Hepatocyte (in vitro differentiated cells): ENCODE measurements at regions not wholly inside any gene's neighbourhood (a gene's known extent, or its start where the extent isn't known, plus 50 kb on each side); places are given as distances from the start of the nearest gene placed in this dataset.
"Not testable (repeated sequence)": the region's sequence is repeated elsewhere in the genome, so short reads cannot be mapped to it uniquely, and the experiment has no call there.

Experiments
- DNase-seq: peaks from one replicate; pipeline ENCODE4 v3.0.0-alpha.2; 2016; ENCODE audit warnings: low spot score
- H2AFZ ChIP-seq: fragments of 200-600 bp; sonication (generic); 2 replicates; pipeline ENCODE4 v1.6.0; 2016; ENCODE audit warnings: antibody characterized with exemption, mild to moderate bottlenecking
- H3K27ac ChIP-seq: fragments of 200-600 bp; sonication (generic); 2 replicates; pipeline ENCODE4 v1.5.1; 2016; ENCODE audit warnings: mild to moderate bottlenecking
- H3K27me3 ChIP-seq: fragments of 200-600 bp; sonication (generic); 2 replicates; pipeline ENCODE4 v1.6.1; 2016
- H3K36me3 ChIP-seq: fragments of 200-600 bp; sonication (generic); replicated peaks from 2 replicates; pipeline ENCODE4 v1.5.1; 2016; ENCODE audit warnings: low read depth; ENCODE audit not compliant: insufficient read depth
- H3K4me1 ChIP-seq: fragments of 200-600 bp; sonication (generic); 2 replicates; pipeline ENCODE4 v1.5.1; 2016; ENCODE audit warnings: mild to moderate bottlenecking, moderate library complexity; ENCODE audit not compliant: insufficient read depth
- H3K4me2 ChIP-seq: fragments of 200-600 bp; sonication (generic); 2 replicates; pipeline ENCODE4 v1.6.0; 2016
- H3K4me3 ChIP-seq: fragments of 200-600 bp; sonication (generic); 2 replicates; pipeline ENCODE4 v1.5.1; 2016; ENCODE audit warnings: mild to moderate bottlenecking
- H3K79me2 ChIP-seq: fragments of 200-600 bp; sonication (generic); 2 replicates; pipeline ENCODE4 v1.6.0; 2017; ENCODE audit warnings: mild to moderate bottlenecking
- H3K9me2 ChIP-seq: fragments of 200-600 bp; sonication (generic); replicated peaks from 2 replicates; pipeline ENCODE4 v1.6.0; 2017; ENCODE audit warnings: mild to moderate bottlenecking; ENCODE audit not compliant: insufficient read depth
- H3K9me3 ChIP-seq: fragments of 200-600 bp; sonication (generic); 2 replicates; pipeline ENCODE4 v1.5.1; 2016; ENCODE audit warnings: low read depth, mild to moderate bottlenecking
- H4K20me1 ChIP-seq: fragments of 200-600 bp; sonication (generic); 2 replicates; pipeline ENCODE4 v1.6.0; 2016; ENCODE audit warnings: mild to moderate bottlenecking; ENCODE audit not compliant: insufficient read depth, poor library complexity, severe bottlenecking
- EZH2 ChIP-seq: fragments of 200-600 bp; sonication (generic); IDR thresholded peaks from 2 replicates; pipeline ENCODE4 v1.6.1; 2016; ENCODE audit warnings: antibody characterized with exemption, mild to moderate bottlenecking, borderline replicate concordance
- EZH2phosphoT487 ChIP-seq: fragments of 200-600 bp; sonication (generic); IDR thresholded peaks from one replicate; pipeline ENCODE4 v1.6.1; 2018; ENCODE audit warnings: antibody characterized with exemption, mild to moderate bottlenecking, low read depth, moderate library complexity; ENCODE audit not compliant: unreplicated experiment, severe bottlenecking
- WGBS: methylation state at CpG from one replicate; pipeline ENCODE4 v1.1.6; 2016; ENCODE audit warnings: low lambda C conversion rate; ENCODE audit errors: missing lambda C conversion rate; 5-methylcytosine and 5-hydroxymethylcytosine counted together
- TF ChIP-seq, protein P1 (sequence below): fragments of 200-600 bp; sonication (generic); IDR thresholded peaks from 2 replicates; pipeline ENCODE4 v1.5.1; 2016; ENCODE audit warnings: antibody characterized with exemption, mild to moderate bottlenecking; ENCODE audit not compliant: poor library complexity

DNA sequence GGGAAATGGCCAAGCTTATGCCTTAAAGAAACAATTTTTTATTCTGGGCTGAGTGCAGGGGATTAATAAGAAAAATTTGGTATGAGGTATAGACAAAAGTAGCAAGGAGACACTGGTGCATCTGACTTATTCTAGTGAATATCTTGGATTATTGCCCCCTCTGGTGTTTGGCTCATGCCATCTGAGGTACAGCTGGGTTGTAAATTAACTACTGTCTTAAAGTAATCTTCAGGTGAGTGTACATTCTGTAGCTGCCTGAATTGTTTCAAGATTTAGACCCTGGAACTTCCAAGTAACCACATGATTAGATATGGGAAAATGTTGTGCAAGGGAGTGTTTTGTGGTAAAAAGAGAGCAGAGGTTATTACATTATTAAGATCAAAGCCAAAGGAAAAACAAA is 988.7 kb downstream of the FAM133A start:
- Histone ChIP-seq H3K4me3 (no peak overlapping the region), H2AFZ (no peak overlapping the region), H3K27ac (no peak overlapping the region), H3K4me2 (no peak overlapping the region), H3K9me3 (no peaks in the 10 kb centered on the region), H4K20me1 (no peaks in the 10 kb centered on the region), H3K27me3 (no peaks in the 10 kb centered on the region), H3K4me1 (no peaks in the 10 kb centered on the region), H3K36me3 (no peaks in the 10 kb centered on the region), H3K9me2 (no peaks in the 10 kb centered on the region), H3K79me2 (no peaks in the 10 kb centered on the region)
- peak; percentile 64 for DNase-seq
- TF ChIP-seq, protein P1, sequence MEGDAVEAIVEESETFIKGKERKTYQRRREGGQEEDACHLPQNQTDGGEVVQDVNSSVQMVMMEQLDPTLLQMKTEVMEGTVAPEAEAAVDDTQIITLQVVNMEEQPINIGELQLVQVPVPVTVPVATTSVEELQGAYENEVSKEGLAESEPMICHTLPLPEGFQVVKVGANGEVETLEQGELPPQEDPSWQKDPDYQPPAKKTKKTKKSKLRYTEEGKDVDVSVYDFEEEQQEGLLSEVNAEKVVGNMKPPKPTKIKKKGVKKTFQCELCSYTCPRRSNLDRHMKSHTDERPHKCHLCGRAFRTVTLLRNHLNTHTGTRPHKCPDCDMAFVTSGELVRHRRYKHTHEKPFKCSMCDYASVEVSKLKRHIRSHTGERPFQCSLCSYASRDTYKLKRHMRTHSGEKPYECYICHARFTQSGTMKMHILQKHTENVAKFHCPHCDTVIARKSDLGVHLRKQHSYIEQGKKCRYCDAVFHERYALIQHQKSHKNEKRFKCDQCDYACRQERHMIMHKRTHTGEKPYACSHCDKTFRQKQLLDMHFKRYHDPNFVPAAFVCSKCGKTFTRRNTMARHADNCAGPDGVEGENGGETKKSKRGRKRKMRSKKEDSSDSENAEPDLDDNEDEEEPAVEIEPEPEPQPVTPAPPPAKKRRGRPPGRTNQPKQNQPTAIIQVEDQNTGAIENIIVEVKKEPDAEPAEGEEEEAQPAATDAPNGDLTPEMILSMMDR = peak; percentile 54
- TF ChIP-seq EZH2phosphoT487 = no peak

DNA sequence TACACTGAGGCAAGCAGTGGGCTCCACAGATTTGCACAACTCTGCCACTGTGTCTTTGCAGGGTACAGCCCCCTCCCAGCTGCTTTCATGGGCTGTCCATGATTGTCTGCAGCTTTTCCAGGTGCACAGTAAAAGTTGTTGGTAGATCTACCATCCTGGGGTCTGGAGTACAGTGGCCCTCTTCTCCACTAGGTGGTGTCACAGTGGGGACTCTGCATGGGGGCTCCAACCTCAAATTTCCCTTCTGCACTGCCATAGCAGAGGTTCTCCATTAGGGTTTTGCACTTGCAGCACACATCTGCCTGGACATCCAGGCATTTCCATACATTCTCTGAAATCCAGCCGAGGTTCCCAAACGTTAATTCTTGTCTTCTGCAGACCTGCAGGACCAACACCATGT is 1002.3 kb downstream of the FAM133A start:
- Histone ChIP-seq H3K27me3 (no peaks in the 10 kb centered on the region), H3K27ac (no peak overlapping the region), H4K20me1 (no peaks in the 10 kb centered on the region), H3K4me3 (no peak overlapping the region), H3K79me2 (no peaks in the 10 kb centered on the region), H3K4me2 (no peak overlapping the region), H3K36me3 (no peaks in the 10 kb centered on the region), H2AFZ (no peak overlapping the region), H3K9me3 (no peaks in the 10 kb centered on the region), H3K9me2 (no peaks in the 10 kb centered on the region), H3K4me1 (no peaks in the 10 kb centered on the region)
- TF ChIP-seq, protein P1 = no peak
- TF ChIP-seq EZH2 (no peak), EZH2phosphoT487 (no peak)
- no peak for DNase-seq
- WGBS = 88% methylated on average over 2 of the region's 2 CpGs

DNA sequence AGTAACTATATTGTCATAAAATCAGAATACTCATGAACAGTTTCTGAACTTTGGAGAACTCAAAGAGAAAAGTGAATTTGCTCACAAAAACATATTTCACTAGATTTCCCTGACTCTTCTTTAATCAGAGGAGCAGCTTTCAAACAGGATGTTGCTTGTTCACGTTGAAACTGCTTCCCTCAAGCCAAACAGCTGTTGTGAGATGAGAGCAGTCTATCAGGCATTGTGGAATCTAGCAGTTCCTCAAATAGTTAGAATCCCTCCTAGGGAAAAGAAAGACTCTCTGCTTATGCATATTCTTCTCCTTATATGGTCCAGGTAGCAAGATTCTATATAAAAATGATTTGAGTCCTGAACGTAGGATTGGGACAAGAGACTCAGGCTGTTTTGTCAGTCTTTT is 1012.1 kb downstream of the FAM133A start:
- Histone ChIP-seq H3K4me2 (no peak overlapping the region), H3K79me2 (no peaks in the 10 kb centered on the region), H3K27me3 (no peaks in the 10 kb centered on the region), H3K9me2 (no peaks in the 10 kb centered on the region), H3K4me3 (no peak overlapping the region), H2AFZ (no peak overlapping the region), H3K27ac (no peak overlapping the region), H3K36me3 (no peaks in the 10 kb centered on the region), H3K4me1 (no peaks in the 10 kb centered on the region), H4K20me1 (no peaks in the 10 kb centered on the region), H3K9me3 (no peaks in the 10 kb centered on the region)
- DNase-seq = no peak
- TF ChIP-seq EZH2phosphoT487 (no peak), EZH2 (no peak)
- 77% methylated on average over 2 of the region's 2 CpGs for WGBS

DNA sequence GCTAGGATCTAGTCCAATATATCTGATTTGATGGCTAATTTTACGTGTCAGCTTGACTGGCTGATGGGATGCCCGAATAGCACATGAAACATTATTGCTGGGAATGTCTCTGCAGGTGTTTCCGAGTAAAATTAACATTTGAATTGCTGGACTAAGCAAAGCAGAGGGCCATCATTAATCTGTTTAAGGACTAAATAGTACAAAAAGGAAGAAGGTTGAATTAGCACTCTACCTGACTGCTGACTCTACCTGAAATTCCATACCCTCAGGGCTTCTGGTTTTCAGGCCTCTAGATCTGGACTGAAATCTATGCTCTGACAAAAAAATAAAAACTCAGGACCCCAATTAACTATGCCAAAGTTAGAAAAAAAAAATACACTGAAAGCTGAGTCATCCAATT is 1021.9 kb downstream of the FAM133A start:
- no peaks in the 10 kb centered on the region for H3K36me3 ChIP-seq
- WGBS = 39% methylated on average over 3 of the region's 3 CpGs

DNA sequence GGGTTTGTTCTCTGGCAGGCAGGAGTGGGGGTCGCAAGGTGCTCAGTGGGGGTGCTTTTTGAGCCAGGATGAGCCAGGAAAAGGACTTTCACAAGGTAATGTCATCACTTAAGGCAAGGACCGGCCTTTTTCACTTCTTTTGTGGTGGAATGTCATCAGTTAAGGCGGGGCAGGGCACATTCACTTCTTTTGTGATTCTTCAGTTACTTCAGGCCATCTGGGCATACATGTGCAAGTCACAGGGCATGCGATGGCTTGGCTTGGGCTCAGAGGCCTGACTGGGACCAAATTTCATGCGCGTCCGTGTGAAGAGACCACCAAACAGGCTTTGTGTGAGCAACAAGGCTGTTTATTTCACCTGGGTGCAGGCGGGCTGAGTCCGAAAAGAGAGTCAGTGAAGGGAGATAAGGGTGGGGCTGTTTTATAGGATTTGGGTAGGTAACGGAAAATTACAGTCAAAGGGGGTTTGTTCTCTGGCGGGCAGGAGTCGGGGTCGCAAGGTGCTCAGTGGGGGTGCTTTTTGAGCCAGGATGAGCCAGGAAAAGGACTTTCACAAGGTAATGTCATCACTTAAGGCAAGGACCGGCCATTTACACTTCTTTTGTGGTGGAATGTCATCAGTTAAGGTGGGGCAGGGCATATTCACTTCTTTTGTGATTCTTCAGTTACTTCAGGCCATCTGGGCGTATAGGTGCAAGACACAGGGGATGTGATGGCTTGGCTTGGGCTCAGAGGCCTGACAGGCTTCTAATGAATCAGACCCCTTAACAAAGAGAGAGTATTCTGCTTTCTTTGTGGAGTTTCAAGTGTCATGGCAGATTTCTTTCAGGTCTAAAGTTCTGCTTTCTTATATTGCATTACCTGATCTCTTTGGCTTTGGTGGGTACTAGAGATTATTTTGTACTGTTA is 1030.6 kb downstream of the FAM133A start:
- not testable (repeated sequence) for H3K4me1 ChIP-seq, H3K4me3 ChIP-seq, H2AFZ ChIP-seq, H3K9me3 ChIP-seq, H3K4me2 ChIP-seq, DNase-seq, H3K79me2 ChIP-seq, H3K27me3 ChIP-seq, H3K27ac ChIP-seq, H4K20me1 ChIP-seq, H3K36me3 ChIP-seq, H3K9me2 ChIP-seq
- WGBS = 84% methylated on average over 15 of the region's 15 CpGs

More for the DNA sequence above, 1021.9 kb downstream of the FAM133A start:
- Histone ChIP-seq H3K9me3 (no peaks in the 10 kb centered on the region), H3K4me2 (no peak overlapping the region), H3K4me3 (no peak overlapping the region), H4K20me1 (no peaks in the 10 kb centered on the region), H3K79me2 (no peaks in the 10 kb centered on the region), H3K9me2 (no peaks in the 10 kb centered on the region), H3K27ac (no peak overlapping the region), H2AFZ (no peak overlapping the region), H3K27me3 (no peaks in the 10 kb centered on the region), H3K4me1 (peaks cover 14% of the 10 kb centered on the region)
- no peak for DNase-seq
- TF ChIP-seq EZH2 (no peak), EZH2phosphoT487 (no peak)
- TF ChIP-seq, protein P1 = no peak
